Kidney tubule cell (primary cell): ENCODE measurements at regions not wholly inside any gene's neighbourhood (a gene's known extent, or its start where the extent isn't known, plus 50 kb on each side); places are given as distances from the start of the nearest gene placed in this dataset.
A peak's percentile ranks its signal among the peaks of the same experiment; 100 is the strongest.

Experiments
- DNase-seq: peaks from one replicate; pipeline ENCODE4 v3.0.0-alpha.2; 2018; ENCODE audit warnings: low spot score

GRCh38 chr11:109267293-109268095 is 154.5 kb upstream of the C11orf87 start:
- DNase-seq, result no peak

- DNase-seq, result no peak
These were observed 146.1 kb upstream of the C11orf87 start for GRCh38 chr11:109275931-109276330.

- no peak for DNase-seq
These were observed 136.5 kb upstream of the C11orf87 start for GRCh38 chr11:109285465-109285864.

GRCh38 chr11:109291553-109291952 is 130.4 kb upstream of the C11orf87 start:
- peak; percentile 3 for DNase-seq

- DNase-seq, result no peak
These were observed 123.1 kb upstream of the C11orf87 start for GRCh38 chr11:109298865-109299264.

- DNase-seq, result no peak
These were observed 121.8 kb upstream of the C11orf87 start for GRCh38 chr11:109300211-109300610.

- DNase-seq, result no peak
These were observed 119.2 kb upstream of the C11orf87 start for GRCh38 chr11:109302591-109303334.

GRCh38 chr11:109303342-109303741 is 118.6 kb upstream of the C11orf87 start:
- no peak for DNase-seq

- no peak for DNase-seq
These were observed 117.8 kb upstream of the C11orf87 start for GRCh38 chr11:109304159-109304558.

GRCh38 chr11:109305009-109305408 is 117.0 kb upstream of the C11orf87 start:
- no peak for DNase-seq

GRCh38 chr11:109306322-109306721 is 115.7 kb upstream of the C11orf87 start:
- no peak for DNase-seq

- no peak for DNase-seq
These were observed 114.6 kb upstream of the C11orf87 start for GRCh38 chr11:109307366-109307765.

GRCh38 chr11:109308551-109308950 is 113.4 kb upstream of the C11orf87 start:
- no peak for DNase-seq

GRCh38 chr11:109309153-109309552 is 112.8 kb upstream of the C11orf87 start:
- DNase-seq, result no peak

GRCh38 chr11:109317726-109318125 is 104.3 kb upstream of the C11orf87 start:
- DNase-seq, result no peak

GRCh38 chr11:109320595-109320994 is 101.4 kb upstream of the C11orf87 start:
- DNase-seq, result peak; percentile 82

GRCh38 chr11:109326781-109327180 is 95.2 kb upstream of the C11orf87 start:
- no peak for DNase-seq

GRCh38 chr11:109329716-109330115 is 92.3 kb upstream of the C11orf87 start:
- DNase-seq, result no peak

- DNase-seq, result no peak
These were observed 83.9 kb upstream of the C11orf87 start for GRCh38 chr11:109338131-109338530.

GRCh38 chr11:109342261-109342660 is 79.7 kb upstream of the C11orf87 start:
- no peak for DNase-seq

GRCh38 chr11:109343242-109343641 is 78.7 kb upstream of the C11orf87 start:
- DNase-seq, result no peak

GRCh38 chr11:109347304-109347703 is 74.7 kb upstream of the C11orf87 start:
- DNase-seq, result no peak
